ENCODE measurements at regions not wholly inside any gene's neighbourhood (a gene's known extent, or its start where the extent isn't known, plus 50 kb on each side); places are given as distances from the start of the nearest gene placed in this dataset.

DNA sequence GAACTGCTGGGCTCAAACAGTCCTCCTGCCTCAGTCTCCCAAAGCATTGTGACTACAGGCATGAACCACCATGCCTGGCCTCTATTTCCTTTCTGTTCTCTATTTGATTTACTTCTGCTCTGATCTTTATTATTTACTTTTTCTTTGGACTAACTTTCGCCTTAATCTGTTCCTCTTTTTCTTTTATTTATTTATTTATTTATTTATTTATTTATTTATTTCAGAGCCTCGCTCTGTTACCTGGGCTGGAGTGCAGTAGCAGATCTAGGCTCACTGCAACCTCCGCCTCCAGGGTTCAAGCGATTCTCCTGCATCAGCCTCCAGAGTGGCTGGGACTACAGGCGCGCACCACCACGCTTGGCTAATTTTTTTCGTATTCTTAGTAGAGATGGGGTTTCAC is 1158.3 kb upstream of the GOT2 start:
- intact Hi-C loops (cut with micrococcal nuclease; ENCODE audit: unreplicated experiment) (no loop called here), in situ Hi-C loops (cut with HindIII; ENCODE audit: low pct_unique_long_range_greater_than_20kb, low sequenced_read_pairs) (no loop called here)
- DNase-seq (ENCODE audit: low read depth, low spot score) (no peak), ATAC-seq (no peak)
- TF ChIP-seq, protein P1, sequence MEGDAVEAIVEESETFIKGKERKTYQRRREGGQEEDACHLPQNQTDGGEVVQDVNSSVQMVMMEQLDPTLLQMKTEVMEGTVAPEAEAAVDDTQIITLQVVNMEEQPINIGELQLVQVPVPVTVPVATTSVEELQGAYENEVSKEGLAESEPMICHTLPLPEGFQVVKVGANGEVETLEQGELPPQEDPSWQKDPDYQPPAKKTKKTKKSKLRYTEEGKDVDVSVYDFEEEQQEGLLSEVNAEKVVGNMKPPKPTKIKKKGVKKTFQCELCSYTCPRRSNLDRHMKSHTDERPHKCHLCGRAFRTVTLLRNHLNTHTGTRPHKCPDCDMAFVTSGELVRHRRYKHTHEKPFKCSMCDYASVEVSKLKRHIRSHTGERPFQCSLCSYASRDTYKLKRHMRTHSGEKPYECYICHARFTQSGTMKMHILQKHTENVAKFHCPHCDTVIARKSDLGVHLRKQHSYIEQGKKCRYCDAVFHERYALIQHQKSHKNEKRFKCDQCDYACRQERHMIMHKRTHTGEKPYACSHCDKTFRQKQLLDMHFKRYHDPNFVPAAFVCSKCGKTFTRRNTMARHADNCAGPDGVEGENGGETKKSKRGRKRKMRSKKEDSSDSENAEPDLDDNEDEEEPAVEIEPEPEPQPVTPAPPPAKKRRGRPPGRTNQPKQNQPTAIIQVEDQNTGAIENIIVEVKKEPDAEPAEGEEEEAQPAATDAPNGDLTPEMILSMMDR (IDR thresholded peaks at IDR 0.05), result no peak
- TF ChIP-seq SIN3A (IDR thresholded peaks at IDR 0.05; ENCODE audit: borderline replicate concordance, insufficient read depth, low read depth, low read length) (no peak), POLR2AphosphoS5 (IDR thresholded peaks at IDR 0.05; ENCODE audit: low read depth, low read length) (no peak), TCF7L2 (IDR thresholded peaks at IDR 0.05; ENCODE audit: low read depth, low read length) (no peak)
- TF ChIP-seq, protein P2, sequence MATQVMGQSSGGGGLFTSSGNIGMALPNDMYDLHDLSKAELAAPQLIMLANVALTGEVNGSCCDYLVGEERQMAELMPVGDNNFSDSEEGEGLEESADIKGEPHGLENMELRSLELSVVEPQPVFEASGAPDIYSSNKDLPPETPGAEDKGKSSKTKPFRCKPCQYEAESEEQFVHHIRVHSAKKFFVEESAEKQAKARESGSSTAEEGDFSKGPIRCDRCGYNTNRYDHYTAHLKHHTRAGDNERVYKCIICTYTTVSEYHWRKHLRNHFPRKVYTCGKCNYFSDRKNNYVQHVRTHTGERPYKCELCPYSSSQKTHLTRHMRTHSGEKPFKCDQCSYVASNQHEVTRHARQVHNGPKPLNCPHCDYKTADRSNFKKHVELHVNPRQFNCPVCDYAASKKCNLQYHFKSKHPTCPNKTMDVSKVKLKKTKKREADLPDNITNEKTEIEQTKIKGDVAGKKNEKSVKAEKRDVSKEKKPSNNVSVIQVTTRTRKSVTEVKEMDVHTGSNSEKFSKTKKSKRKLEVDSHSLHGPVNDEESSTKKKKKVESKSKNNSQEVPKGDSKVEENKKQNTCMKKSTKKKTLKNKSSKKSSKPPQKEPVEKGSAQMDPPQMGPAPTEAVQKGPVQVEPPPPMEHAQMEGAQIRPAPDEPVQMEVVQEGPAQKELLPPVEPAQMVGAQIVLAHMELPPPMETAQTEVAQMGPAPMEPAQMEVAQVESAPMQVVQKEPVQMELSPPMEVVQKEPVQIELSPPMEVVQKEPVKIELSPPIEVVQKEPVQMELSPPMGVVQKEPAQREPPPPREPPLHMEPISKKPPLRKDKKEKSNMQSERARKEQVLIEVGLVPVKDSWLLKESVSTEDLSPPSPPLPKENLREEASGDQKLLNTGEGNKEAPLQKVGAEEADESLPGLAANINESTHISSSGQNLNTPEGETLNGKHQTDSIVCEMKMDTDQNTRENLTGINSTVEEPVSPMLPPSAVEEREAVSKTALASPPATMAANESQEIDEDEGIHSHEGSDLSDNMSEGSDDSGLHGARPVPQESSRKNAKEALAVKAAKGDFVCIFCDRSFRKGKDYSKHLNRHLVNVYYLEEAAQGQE (IDR thresholded peaks at IDR 0.05; ENCODE audit: insufficient read depth in 1 of 2, low read depth in 2 of 2, low read length in 1 of 2), result no peak
- POLR2A ChIA-PET, result no interaction called here
- Histone ChIP-seq H3K27ac (ENCODE audit: low read length) (no peak overlapping the region), H3K27me3 (ENCODE audit: control insufficient read depth, insufficient read depth, low read length) (no peaks in the 10 kb centered on the region), H3K9me3 (ENCODE audit: control insufficient read depth, insufficient read depth, low read depth, low read length) (no peaks in the 10 kb centered on the region), H3K36me3 (ENCODE audit: control insufficient read depth, insufficient read depth, low read length) (no peaks in the 10 kb centered on the region), H3K4me3 (ENCODE audit: low read depth in 2 of 2, low read length in 2 of 2) (no peak overlapping the region), H3K4me1 (ENCODE audit: control insufficient read depth, insufficient read depth, low read length) (no peaks in the 10 kb centered on the region)
- CTCF ChIA-PET, result no interaction called here
- no TSS peak for BruUV-seq (replicated peaks)

DNA sequence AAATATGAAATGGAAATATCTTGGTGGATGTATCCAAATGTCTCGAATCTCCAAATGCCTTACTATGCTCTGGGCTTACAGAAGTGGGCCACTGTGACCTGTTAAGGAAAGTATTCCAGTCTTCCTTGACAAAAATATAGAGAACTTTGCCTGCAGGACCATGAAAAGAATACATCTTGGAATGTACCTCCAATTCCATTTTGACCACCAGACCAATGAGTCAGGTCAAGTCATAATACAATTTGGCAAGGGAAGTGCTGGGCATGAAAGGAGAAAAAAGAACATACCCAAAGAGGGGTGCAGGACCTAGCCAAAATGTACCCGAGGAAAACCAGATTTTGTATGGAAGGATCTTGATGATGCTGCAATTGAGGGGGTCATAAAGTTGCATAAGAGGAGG is 1153.7 kb upstream of the GOT2 start:
- H3K36me3 ChIP-seq (ENCODE audit: control insufficient read depth, insufficient read depth, low read length), result no peaks in the 10 kb centered on the region
- no peaks in the 10 kb centered on the region for H3K27me3 ChIP-seq (ENCODE audit: control insufficient read depth, insufficient read depth, low read length)
- CTCF ChIA-PET, result no interaction called here
- ATAC-seq (no peak), DNase-seq (ENCODE audit: low read depth, low spot score) (no peak)
- intact Hi-C loops (cut with micrococcal nuclease; ENCODE audit: unreplicated experiment) (no loop called here), in situ Hi-C loops (cut with HindIII; ENCODE audit: low pct_unique_long_range_greater_than_20kb, low sequenced_read_pairs) (no loop called here)
- no peaks in the 10 kb centered on the region for H3K9me3 ChIP-seq (ENCODE audit: control insufficient read depth, insufficient read depth, low read depth, low read length)
- no TSS peak for BruUV-seq (replicated peaks)
- H3K4me1 ChIP-seq (ENCODE audit: control insufficient read depth, insufficient read depth, low read length), result no peaks in the 10 kb centered on the region
- H3K4me3 ChIP-seq (ENCODE audit: low read depth in 2 of 2, low read length in 2 of 2), result no peak overlapping the region
- POLR2A ChIA-PET, result no interaction called here
- TF ChIP-seq, protein P1 (IDR thresholded peaks at IDR 0.05), result no peak
- no peak for TF ChIP-seq POLR2AphosphoS5 (IDR thresholded peaks at IDR 0.05; ENCODE audit: low read depth, low read length)
- TF ChIP-seq TCF7L2 (IDR thresholded peaks at IDR 0.05; ENCODE audit: low read depth, low read length), result no peak
- TF ChIP-seq SIN3A (IDR thresholded peaks at IDR 0.05; ENCODE audit: borderline replicate concordance, insufficient read depth, low read depth, low read length), result no peak
- TF ChIP-seq, protein P2 (IDR thresholded peaks at IDR 0.05; ENCODE audit: insufficient read depth in 1 of 2, low read depth in 2 of 2, low read length in 1 of 2), result no peak
- no peak overlapping the region for H3K27ac ChIP-seq (ENCODE audit: low read length)

Measured in Panc1 (cell line).